Stomach smooth muscle (tissue), 2 donors: ENCODE measurements at regions not wholly inside any gene's neighbourhood (a gene's known extent, or its start where the extent isn't known, plus 50 kb on each side); places are given as distances from the start of the nearest gene placed in this dataset.
A peak's percentile ranks its signal among the peaks of the same experiment; 100 is the strongest.

Experiments
- H3K27ac ChIP-seq: one replicate; pipeline ENCODE4 v1.7.0; 2013; ENCODE audit warnings: mild to moderate bottlenecking, low read length, inconsistent platforms
- H3K27me3 ChIP-seq, 2 donors: one replicate each; pipeline ENCODE4 v1.7.0; 2013; ENCODE audit warnings: low read length in 2 of 2; ENCODE audit not compliant: insufficient read depth in 2 of 2, control insufficient read depth in 1 of 2
- H3K36me3 ChIP-seq, 2 donors: one replicate each; pipeline ENCODE4 v1.7.0; 2013; ENCODE audit warnings: low read length in 2 of 2; ENCODE audit not compliant: control insufficient read depth in 2 of 2, insufficient read depth in 2 of 2
- H3K4me1 ChIP-seq: one replicate; pipeline ENCODE4 v1.7.0; 2013; ENCODE audit warnings: low read length; ENCODE audit not compliant: control insufficient read depth, insufficient read depth
- H3K4me3 ChIP-seq, 2 donors: one replicate each; pipeline ENCODE4 v1.7.0; 2013; ENCODE audit warnings: low read length in 2 of 2
- H3K9ac ChIP-seq, 2 donors: one replicate each; pipeline ENCODE4 v1.7.0; 2013; ENCODE audit warnings: low read length in 2 of 2, mild to moderate bottlenecking in 1 of 2
- H3K9me3 ChIP-seq, 2 donors: one replicate each; pipeline ENCODE4 v1.7.0; 2013; ENCODE audit warnings: low read length in 2 of 2; ENCODE audit not compliant: control insufficient read depth in 2 of 2
- donor health status: healthy.
- donor health status: Pancreatic carcinoma.

DNA sequence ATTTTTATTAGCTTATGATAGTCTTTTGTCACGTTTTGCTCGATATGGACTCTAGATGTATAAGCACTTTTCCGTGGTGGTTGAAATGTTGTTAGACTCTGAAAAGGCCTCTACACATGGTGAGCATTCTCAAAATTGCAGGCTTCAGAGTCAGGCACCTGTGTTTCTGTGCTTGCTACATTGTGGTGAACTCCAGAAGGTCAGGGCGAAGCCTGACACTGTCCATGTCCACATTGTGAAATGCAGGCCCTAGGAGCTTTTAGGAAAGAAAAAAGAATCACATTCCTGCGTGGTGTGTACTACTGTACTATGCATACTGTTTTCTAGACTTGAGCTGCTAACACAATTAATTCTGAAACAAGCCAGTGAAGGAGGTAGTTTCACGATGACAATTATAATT is 86.3 kb downstream of the HS3ST1 start:
- Histone ChIP-seq H3K4me3 (no peak overlapping the region), H3K27me3 (no peaks in the 10 kb centered on the region), H3K4me1 (no peaks in the 10 kb centered on the region), H3K9me3 (no peaks in the 10 kb centered on the region), H3K9ac (no peak overlapping the region), H3K36me3 (no peaks in the 10 kb centered on the region), H3K27ac (no peak overlapping the region)

DNA sequence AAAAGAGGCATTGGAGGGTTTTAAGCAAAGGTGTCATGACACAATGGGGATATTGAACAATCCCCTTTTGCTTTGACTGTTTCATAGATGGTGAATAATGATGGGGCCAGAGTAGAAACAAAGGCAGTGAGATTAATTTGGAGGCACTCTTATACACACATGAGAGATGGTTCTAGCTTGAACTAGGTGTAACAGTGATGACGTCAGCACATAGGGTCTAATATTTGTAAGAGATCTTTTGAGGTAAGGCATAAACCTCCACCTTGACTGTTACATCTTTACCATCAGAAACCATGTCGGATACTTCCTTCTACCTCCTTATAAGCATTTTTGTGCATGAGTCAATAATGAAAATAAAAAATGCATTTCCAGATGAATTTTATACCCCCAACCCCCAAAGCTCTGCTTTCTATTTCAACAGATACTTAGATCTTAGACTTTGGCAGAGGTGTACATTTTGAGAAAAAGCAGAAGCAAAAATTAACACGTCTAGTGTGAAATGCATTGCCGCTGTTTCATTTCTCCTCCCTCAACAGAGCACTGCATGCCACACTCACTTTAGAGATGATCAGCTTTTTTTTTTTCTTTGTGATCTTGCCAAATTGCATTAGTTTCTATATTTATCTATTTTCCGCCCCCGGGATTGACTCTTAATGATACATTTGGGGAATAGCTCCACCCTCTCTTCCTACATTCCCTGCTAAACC is 87.2 kb downstream of the HS3ST1 start:
- no peak overlapping the region for H3K27ac ChIP-seq
- no peaks in the 10 kb centered on the region for H3K27me3 ChIP-seq
- no peaks in the 10 kb centered on the region for H3K4me1 ChIP-seq
- no peak overlapping the region for H3K9ac ChIP-seq
- H3K36me3 ChIP-seq = no peaks in the 10 kb centered on the region
- no peaks in the 10 kb centered on the region for H3K9me3 ChIP-seq
- no peak overlapping the region for H3K4me3 ChIP-seq

GRCh38 chr4:11338956-11339782 is 89.5 kb downstream of the HS3ST1 start:
- no peak overlapping the region for H3K4me3 ChIP-seq
- H3K27me3 ChIP-seq = no peaks in the 10 kb centered on the region
- H3K27ac ChIP-seq = no peak overlapping the region
- H3K4me1 ChIP-seq = no peaks in the 10 kb centered on the region
- H3K9ac ChIP-seq = no peak overlapping the region
- H3K9me3 ChIP-seq = no peaks in the 10 kb centered on the region
- H3K36me3 ChIP-seq = no peaks in the 10 kb centered on the region

- Histone ChIP-seq H3K9me3 (no peaks in the 10 kb centered on the region), H3K27me3 (no peaks in the 10 kb centered on the region), H3K27ac (no peak overlapping the region), H3K9ac (no peak overlapping the region), H3K4me1 (no peaks in the 10 kb centered on the region), H3K36me3 (no peaks in the 10 kb centered on the region), H3K4me3 (peak overlapping the region in 1 of 2 donors; percentile 40)
These were observed 91.4 kb downstream of the HS3ST1 start for GRCh38 chr4:11337287-11337686.

GRCh38 chr4:11336435-11336834 is 92.3 kb downstream of the HS3ST1 start:
- no peaks in the 10 kb centered on the region for H3K36me3 ChIP-seq
- H3K27me3 ChIP-seq = no peaks in the 10 kb centered on the region
- H3K27ac ChIP-seq = no peak overlapping the region
- no peak overlapping the region for H3K9ac ChIP-seq
- no peaks in the 10 kb centered on the region for H3K9me3 ChIP-seq
- H3K4me3 ChIP-seq = no peak overlapping the region
- H3K4me1 ChIP-seq = no peaks in the 10 kb centered on the region

- H3K4me1 ChIP-seq = no peaks in the 10 kb centered on the region
- no peak overlapping the region for H3K4me3 ChIP-seq
- no peaks in the 10 kb centered on the region for H3K9me3 ChIP-seq
- H3K27me3 ChIP-seq = no peaks in the 10 kb centered on the region
- no peaks in the 10 kb centered on the region for H3K36me3 ChIP-seq
- H3K27ac ChIP-seq = no peak overlapping the region
- H3K9ac ChIP-seq = no peak overlapping the region
These were observed 93.8 kb downstream of the HS3ST1 start for GRCh38 chr4:11334887-11335286.

DNA sequence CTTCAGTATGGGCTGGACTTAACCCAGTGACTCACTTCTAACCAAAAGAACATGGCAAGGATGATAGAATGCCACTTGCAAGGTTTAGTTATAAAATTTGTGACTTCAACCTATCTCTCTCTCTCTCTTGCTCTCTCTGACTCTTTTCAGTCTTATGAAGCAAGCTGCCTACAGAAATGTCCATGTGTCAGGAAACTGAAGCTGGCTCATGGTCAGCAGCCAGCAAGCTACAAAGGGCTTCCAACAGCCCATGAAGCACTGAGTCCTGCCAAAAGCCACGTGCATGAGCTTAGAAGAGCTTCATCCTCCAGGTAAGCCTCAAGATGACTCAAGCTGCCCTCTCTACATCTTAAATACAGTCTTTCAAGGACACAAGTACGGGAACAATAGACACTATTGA is 100.3 kb downstream of the HS3ST1 start:
- Histone ChIP-seq H3K27me3 (no peaks in the 10 kb centered on the region), H3K27ac (no peak overlapping the region), H3K9me3 (no peaks in the 10 kb centered on the region), H3K4me3 (no peak overlapping the region), H3K9ac (no peak overlapping the region), H3K4me1 (no peaks in the 10 kb centered on the region), H3K36me3 (no peaks in the 10 kb centered on the region)

DNA sequence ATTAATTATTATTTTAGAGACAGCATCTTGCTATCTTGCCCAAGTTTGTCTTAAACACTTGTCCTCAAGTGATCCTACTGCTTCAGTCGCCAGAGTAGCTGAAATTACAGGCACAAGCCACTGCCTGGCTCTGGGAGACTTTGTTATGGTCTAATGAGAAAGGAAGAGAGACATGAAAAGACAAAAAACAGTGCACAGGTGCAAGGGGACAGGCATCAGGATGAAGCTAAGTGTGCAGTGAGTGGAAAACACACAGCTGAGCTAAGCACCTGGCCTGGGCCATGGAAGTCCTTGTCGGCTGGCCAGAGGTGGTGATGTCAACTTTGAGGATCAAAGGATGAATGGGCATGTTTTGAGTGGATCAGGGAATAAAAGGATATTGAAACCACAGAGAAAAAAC is 102.7 kb downstream of the HS3ST1 start:
- Histone ChIP-seq H3K9ac (no peak overlapping the region), H3K36me3 (no peaks in the 10 kb centered on the region), H3K27me3 (no peaks in the 10 kb centered on the region), H3K4me3 (no peak overlapping the region), H3K9me3 (no peaks in the 10 kb centered on the region), H3K4me1 (no peaks in the 10 kb centered on the region), H3K27ac (no peak overlapping the region)

DNA sequence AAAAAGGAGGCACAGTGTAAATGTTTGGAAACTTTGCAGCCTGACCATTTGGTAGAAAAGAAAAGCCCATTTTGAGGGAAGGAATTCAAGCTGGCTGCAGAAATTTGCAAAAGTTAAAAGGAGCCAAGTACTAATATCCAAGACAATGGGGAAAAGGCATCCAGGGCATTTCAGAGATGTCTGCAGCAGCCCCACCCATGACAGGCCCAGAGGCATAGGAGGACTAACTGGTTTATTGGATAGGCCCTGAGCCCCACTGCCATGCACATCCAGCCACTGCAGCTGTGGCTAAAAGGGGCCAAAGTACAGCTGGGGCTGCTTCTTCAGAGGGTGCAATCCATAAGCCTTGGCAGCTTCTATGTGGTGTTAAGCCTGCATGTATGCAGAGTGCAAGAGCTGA is 104.9 kb downstream of the HS3ST1 start:
- no peak overlapping the region for H3K27ac ChIP-seq
- no peaks in the 10 kb centered on the region for H3K4me1 ChIP-seq
- no peak overlapping the region for H3K9ac ChIP-seq
- no peaks in the 10 kb centered on the region for H3K9me3 ChIP-seq
- no peaks in the 10 kb centered on the region for H3K36me3 ChIP-seq
- no peaks in the 10 kb centered on the region for H3K27me3 ChIP-seq
- no peak overlapping the region for H3K4me3 ChIP-seq

- Histone ChIP-seq H3K4me3 (no peak overlapping the region), H3K36me3 (no peaks in the 10 kb centered on the region), H3K4me1 (no peaks in the 10 kb centered on the region), H3K9me3 (no peaks in the 10 kb centered on the region), H3K9ac (no peak overlapping the region), H3K27ac (no peak overlapping the region), H3K27me3 (no peaks in the 10 kb centered on the region)
These were observed 115.3 kb downstream of the HS3ST1 start for GRCh38 chr4:11313157-11313943.
